GM18511 (cell line): ENCODE measurements at regions not wholly inside any gene's neighbourhood (a gene's known extent, or its start where the extent isn't known, plus 50 kb on each side); places are given as distances from the start of the nearest gene placed in this dataset.

ENCODE experiments used
- ATAC-seq: cut with Tn5 transposase; IDR thresholded peaks from one replicate; pipeline ENCODE4 v1.9.1; 2021; ENCODE audit warnings: mild to moderate bottlenecking, moderate library complexity; ENCODE audit not compliant: unreplicated experiment

GRCh38 chrX:134718105-134718965 is 60.1 kb upstream of the PLAC1 start:
- peak; percentile 48 for ATAC-seq

GRCh38 chrX:134717698-134718097 is 59.4 kb upstream of the PLAC1 start:
- no peak for ATAC-seq

GRCh38 chrX:134716620-134717012 is 58.3 kb upstream of the PLAC1 start:
- ATAC-seq, result no peak

DNA sequence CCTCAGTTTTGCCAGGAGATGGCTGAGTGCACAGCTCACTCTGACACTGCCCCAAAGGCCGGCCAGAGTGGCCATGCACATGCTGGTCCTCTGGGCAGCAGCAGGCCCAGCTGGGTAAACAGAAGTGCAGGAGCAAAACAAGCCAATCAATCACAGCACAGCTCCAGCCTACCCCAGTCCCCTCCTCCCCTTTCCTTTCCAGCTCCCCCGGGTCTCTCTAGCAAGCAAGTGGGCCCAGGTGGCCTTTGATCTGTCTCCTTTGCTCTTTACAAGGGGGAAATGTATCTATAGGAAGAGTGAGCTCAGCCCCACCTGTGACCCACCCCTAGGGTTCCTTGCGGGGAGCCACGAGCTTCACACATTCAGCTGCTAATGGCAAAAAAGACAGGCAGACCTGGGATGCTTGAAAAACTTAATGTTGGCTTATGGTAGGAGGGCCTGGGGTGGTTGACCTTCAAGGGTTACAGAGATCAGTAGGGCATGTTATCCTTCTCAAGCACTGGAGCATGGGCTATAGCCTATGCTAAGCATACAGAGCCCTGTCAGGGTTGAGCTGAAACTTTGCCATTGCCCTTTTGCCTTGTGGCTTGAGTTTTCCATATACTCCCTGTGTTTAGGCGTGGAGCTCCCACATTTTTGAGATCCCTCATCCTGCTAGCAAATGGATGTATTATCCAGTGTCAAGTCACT is 57.8 kb upstream of the PLAC1 start:
- no peak for ATAC-seq

GRCh38 chrX:134714633-134715110 is 56.4 kb upstream of the PLAC1 start:
- no peak for ATAC-seq

GRCh38 chrX:134713618-134714107 is 55.4 kb upstream of the PLAC1 start:
- no peak for ATAC-seq

GRCh38 chrX:134712272-134712671 is 54.0 kb upstream of the PLAC1 start:
- ATAC-seq, result peak; percentile 44

DNA sequence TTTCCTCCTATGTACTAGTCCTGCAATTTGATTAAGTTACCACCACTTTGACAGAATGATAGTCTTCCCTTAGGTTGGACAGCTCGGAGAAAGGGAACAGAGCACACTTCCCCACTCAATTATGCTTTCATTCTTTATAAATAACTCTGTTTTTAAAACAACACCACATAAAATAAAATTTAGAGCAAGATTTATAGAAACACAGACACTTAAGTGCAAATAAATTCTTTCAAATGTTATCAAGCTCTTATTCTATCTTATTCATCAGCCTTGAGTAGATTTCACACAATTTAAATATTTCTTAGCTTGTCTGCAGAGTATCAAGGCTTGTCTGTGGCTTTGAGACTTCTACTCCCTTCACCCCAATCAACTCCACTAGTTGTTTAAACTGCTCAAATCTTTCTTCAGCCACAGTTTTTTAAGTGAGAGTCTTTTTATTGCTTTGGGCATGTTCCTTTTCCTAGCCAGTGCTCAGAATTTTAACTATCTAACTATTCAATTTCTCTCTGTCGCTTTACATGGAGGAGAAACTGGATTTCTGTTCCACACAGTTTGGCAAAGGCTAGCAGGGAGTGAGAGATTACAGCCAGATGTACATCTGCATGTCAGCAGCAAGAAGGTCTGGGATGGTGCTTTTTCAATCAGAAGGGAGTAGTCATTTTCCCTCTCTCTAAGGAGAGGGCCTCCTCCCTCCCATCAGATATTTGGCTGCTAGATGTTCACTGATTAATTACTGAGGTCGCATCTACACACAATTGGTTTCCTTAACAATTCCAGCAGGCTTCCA is 53.1 kb upstream of the PLAC1 start:
- ATAC-seq, result no peak
